WI38 (cell line): ENCODE measurements at regions not wholly inside any gene's neighbourhood (a gene's known extent, or its start where the extent isn't known, plus 50 kb on each side); places are given as distances from the start of the nearest gene placed in this dataset.

ENCODE experiments used
- H3K4me3 ChIP-seq: 2 replicates; pipeline ENCODE4 v1.5.1; 2011; ENCODE audit warnings: low read depth, mild to moderate bottlenecking, control low read depth, low read length
- CTCF ChIP-seq: IDR thresholded peaks from 2 replicates; pipeline ENCODE4 v1.5.1; 2012; ENCODE audit warnings: low read depth, mild to moderate bottlenecking, control low read depth, low read length

GRCh38 chr9:2243666-2244555, 228.8 kb downstream of the SMARCA2 start:
- no peak for TF ChIP-seq CTCF
- H3K4me3 ChIP-seq = no peak overlapping the region

DNA sequence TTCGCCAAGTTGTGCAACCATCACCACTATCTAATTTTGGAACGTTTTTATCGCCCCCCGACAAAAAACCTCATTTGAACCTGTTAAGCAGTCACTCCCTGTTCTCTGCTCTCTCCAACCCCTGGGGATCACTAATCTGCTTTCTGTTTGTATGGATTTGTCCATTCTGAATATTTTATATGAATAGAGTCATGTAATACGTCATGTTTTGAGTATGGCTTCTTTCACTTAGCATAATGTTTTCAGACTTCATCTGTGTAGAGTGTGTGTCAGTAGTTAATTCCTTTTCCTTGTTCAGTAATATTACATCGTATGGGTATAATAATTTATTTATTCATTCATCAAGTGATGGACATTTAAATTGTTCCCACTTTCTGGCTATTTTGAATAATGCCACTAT, 232.2 kb downstream of the SMARCA2 start:
- no peak for TF ChIP-seq CTCF
- no peak overlapping the region for H3K4me3 ChIP-seq

- TF ChIP-seq CTCF = no peak
- no peak overlapping the region for H3K4me3 ChIP-seq
Measured at GRCh38 chr9:2248768-2249265, 233.7 kb downstream of the SMARCA2 start.

DNA sequence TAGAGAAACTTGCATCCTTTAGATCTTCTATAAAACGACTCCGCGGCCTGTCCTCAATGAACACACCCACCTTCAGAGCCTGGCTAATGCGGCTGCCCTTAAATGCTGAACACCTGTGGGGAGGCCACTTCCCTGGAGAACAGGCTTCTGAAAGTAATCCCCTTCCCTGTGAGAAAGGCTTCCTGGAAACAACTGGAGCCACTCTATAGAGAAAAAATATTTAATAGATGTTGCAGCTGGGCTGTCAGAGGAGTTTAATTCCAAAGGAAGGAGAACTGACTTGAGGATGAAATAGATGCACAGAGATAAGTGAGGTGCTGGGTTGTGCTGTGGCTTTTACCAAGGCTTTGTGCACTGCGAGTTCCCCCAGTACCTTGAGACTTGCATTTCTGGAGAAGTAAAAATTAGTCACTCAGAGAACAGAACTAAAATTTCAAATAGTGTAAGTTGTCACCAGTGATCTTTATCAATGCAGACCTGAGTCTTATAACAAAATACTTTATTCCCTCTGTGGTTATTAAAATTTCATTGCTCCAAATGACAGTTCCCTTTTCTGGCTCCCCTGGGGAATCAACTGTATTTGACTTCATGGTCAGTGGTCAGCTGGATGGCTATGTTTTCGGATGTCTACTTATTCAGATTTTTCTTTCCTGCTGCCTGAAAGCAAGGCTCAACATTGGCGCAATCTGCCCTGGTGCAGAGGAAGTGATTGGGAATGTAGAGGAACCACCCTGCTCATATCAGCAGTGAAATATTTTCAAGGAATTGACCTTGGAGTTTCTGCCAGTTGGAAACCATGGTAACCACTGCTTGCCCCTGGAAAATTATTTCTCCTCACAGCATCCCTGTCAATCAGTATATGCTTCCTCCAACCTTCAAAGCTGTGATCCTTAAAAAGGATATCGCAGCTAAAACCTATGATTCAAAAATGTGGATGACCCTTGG, 238.8 kb downstream of the SMARCA2 start:
- no peak overlapping the region for H3K4me3 ChIP-seq
- no peak for TF ChIP-seq CTCF

- no peak for TF ChIP-seq CTCF
- no peak overlapping the region for H3K4me3 ChIP-seq
Measured at GRCh38 chr9:2255128-2255527, 240.0 kb downstream of the SMARCA2 start.

DNA sequence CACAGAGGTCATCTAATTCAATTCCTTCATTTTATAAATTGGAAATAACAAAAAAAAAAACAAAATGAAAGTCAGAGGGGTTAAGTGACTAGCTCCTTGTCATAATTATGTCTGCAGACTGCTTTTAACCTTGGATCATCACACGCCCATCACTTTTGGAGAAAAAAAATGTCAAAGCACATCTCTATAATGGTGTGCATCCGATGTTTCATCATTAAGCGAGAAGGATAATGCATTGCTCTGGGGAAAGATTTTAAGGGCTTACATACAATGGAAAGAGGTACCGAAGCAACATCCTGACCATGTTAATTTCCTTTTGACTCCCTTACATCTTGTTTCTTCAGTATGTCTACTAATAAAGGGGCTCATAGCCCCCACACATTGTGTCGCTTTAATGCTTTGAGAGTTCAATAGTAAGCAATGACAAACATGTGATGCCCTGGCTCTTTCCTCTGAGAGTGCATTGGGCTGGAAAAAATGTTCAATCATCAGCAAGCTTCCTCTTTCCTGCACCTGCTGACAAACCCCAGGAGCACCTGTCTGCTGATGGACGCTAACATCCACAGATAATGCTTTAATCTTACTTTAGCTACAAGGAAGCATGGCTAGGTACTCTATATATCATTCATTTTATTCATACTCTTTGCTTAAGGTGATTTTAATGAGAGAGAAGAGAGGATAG, 242.2 kb downstream of the SMARCA2 start:
- H3K4me3 ChIP-seq = no peak overlapping the region
- TF ChIP-seq CTCF = no peak
